ENCODE measurements at regions not wholly inside any gene's neighbourhood (a gene's known extent, or its start where the extent isn't known, plus 50 kb on each side); places are given as distances from the start of the nearest gene placed in this dataset.
A peak's percentile ranks its signal among the peaks of the same experiment; 100 is the strongest.
"Not testable (repeated sequence)": the region's sequence is repeated elsewhere in the genome, so short reads cannot be mapped to it uniquely, and the experiment has no call there.

GRCh38 chr15:99485153-99485961 is 80.4 kb upstream of the MEF2A start:
- DNase-seq (ENCODE audit: low read depth, low spot score) = no peak

GRCh38 chr15:99485992-99486370 is 79.8 kb upstream of the MEF2A start:
- peak; percentile 31 for DNase-seq (ENCODE audit: low read depth, low spot score)

GRCh38 chr15:99486371-99487336 is 79.1 kb upstream of the MEF2A start:
- DNase-seq (ENCODE audit: low read depth, low spot score) = no peak

- DNase-seq (ENCODE audit: low read depth, low spot score) = no peak
These were observed 78.5 kb upstream of the MEF2A start for GRCh38 chr15:99487337-99487730.

GRCh38 chr15:99492275-99492674 is 73.5 kb upstream of the MEF2A start:
- no peak for DNase-seq (ENCODE audit: low read depth, low spot score)

GRCh38 chr15:99492716-99493115 is 73.1 kb upstream of the MEF2A start:
- no peak for DNase-seq (ENCODE audit: low read depth, low spot score)

- DNase-seq (ENCODE audit: low read depth, low spot score) = no peak
These were observed 72.3 kb upstream of the MEF2A start for GRCh38 chr15:99493461-99493860.

- not testable (repeated sequence) for DNase-seq (ENCODE audit: low read depth, low spot score)
These were observed 71.1 kb upstream of the MEF2A start for GRCh38 chr15:99494536-99495233.

GRCh38 chr15:99495430-99496301 is 70.1 kb upstream of the MEF2A start:
- no peak for DNase-seq (ENCODE audit: low read depth, low spot score)

- DNase-seq (ENCODE audit: low read depth, low spot score) = no peak
These were observed 69.5 kb upstream of the MEF2A start for GRCh38 chr15:99496302-99496629.

GRCh38 chr15:99502182-99502581 is 63.6 kb upstream of the MEF2A start:
- DNase-seq (ENCODE audit: low read depth, low spot score) = no peak

- no peak for DNase-seq (ENCODE audit: low read depth, low spot score)
These were observed 63.1 kb upstream of the MEF2A start for GRCh38 chr15:99502661-99503060.

GRCh38 chr15:99503411-99503810 is 62.4 kb upstream of the MEF2A start:
- DNase-seq (ENCODE audit: low read depth, low spot score) = no peak

GRCh38 chr15:99504071-99504822 is 61.5 kb upstream of the MEF2A start:
- no peak for DNase-seq (ENCODE audit: low read depth, low spot score)

GRCh38 chr15:99504823-99505551 is 60.8 kb upstream of the MEF2A start:
- DNase-seq (ENCODE audit: low read depth, low spot score) = peak; percentile 13

GRCh38 chr15:99506399-99506798 is 59.4 kb upstream of the MEF2A start:
- no peak for DNase-seq (ENCODE audit: low read depth, low spot score)

- no peak for DNase-seq (ENCODE audit: low read depth, low spot score)
These were observed 58.7 kb upstream of the MEF2A start for GRCh38 chr15:99507016-99507503.

GRCh38 chr15:99507504-99508310 is 58.1 kb upstream of the MEF2A start:
- no peak for DNase-seq (ENCODE audit: low read depth, low spot score)

GRCh38 chr15:99508311-99508645 is 57.5 kb upstream of the MEF2A start:
- DNase-seq (ENCODE audit: low read depth, low spot score) = no peak
